ENCODE measurements at regions not wholly inside any gene's neighbourhood (a gene's known extent, or its start where the extent isn't known, plus 50 kb on each side); places are given as distances from the start of the nearest gene placed in this dataset.
"Not testable (repeated sequence)": the region's sequence is repeated elsewhere in the genome, so short reads cannot be mapped to it uniquely, and the experiment has no call there.

GRCh38 chrX:8105531-8105930, 65.5 kb downstream of the VCX2 start:
- no peak for DNase-seq (ENCODE audit: low read depth in 2 of 2)

DNA sequence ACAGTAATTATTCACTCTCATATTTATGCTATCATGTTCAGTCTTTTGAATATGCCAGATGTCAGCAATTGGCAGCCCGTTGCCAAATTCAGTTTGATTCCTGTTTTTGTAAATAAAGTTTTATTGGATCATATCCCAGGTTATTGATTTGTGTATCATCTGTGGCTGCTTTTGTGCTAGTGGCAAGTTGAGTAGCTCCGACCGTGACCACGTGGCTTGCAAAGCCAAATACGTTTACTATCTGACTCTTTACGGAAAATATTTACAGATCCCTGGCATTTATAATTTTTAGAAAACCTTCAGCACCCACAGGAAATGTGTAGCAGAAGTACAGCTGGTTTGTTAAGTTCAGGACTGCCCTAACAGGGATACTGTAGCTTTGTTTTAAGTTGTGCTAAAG, 67.4 kb downstream of the VCX2 start:
- DNase-seq (ENCODE audit: low read depth in 2 of 2), result no peak

- DNase-seq (ENCODE audit: low read depth in 2 of 2), result no peak
Observed at GRCh38 chrX:8091510-8091909, 79.6 kb downstream of the VCX2 start.

- no peak for DNase-seq (ENCODE audit: low read depth in 2 of 2)
Observed at GRCh38 chrX:8090906-8091305, 80.2 kb downstream of the VCX2 start.

GRCh38 chrX:8090482-8090881, 80.6 kb downstream of the VCX2 start:
- no peak for DNase-seq (ENCODE audit: low read depth in 2 of 2)

DNA sequence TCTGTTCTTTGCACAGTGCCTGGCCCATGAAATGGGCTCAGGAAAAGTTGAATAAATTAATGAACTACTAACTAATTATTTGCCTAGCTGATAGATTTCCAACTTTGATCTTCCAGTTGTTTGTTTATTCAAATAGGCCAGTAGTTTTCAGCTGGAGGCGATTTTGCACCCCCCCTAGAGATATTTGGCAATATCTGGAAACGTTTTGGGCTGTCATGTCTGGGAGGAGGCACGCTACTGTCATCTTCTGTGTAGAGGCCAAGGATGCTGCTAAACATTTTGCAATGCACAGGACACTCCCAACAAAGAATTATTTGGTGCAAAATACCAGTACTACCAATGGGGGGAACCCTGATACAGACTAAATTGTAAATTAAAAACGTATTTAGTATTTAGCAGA, 81.9 kb downstream of the VCX2 start:
- DNase-seq (ENCODE audit: low read depth in 2 of 2), result no peak

- DNase-seq (ENCODE audit: low read depth in 2 of 2), result no peak
Observed at GRCh38 chrX:8084006-8084405, 87.1 kb downstream of the VCX2 start.

DNA sequence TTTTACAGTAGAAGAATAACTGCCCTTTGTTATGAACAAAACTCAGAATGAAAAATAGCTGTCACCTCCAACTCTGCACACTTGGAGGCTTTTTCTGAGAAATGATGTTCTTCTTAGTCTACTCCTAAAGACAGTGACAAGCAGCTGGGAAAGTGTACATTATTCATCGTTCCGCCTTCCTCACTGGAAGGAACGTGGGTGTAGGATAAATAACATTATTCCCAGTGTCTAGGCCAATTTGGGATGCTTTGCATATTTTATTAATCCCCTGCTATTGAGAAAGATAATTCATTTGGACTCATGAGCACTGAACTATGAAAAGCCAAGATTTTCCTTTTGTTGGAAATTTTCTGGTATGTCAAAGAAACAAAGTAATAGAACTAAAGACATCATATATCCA, 87.8 kb downstream of the VCX2 start:
- no peak for DNase-seq (ENCODE audit: low read depth in 2 of 2)

- DNase-seq (ENCODE audit: low read depth in 2 of 2), result no peak
Observed at GRCh38 chrX:8075636-8076035, 95.4 kb downstream of the VCX2 start.

DNA sequence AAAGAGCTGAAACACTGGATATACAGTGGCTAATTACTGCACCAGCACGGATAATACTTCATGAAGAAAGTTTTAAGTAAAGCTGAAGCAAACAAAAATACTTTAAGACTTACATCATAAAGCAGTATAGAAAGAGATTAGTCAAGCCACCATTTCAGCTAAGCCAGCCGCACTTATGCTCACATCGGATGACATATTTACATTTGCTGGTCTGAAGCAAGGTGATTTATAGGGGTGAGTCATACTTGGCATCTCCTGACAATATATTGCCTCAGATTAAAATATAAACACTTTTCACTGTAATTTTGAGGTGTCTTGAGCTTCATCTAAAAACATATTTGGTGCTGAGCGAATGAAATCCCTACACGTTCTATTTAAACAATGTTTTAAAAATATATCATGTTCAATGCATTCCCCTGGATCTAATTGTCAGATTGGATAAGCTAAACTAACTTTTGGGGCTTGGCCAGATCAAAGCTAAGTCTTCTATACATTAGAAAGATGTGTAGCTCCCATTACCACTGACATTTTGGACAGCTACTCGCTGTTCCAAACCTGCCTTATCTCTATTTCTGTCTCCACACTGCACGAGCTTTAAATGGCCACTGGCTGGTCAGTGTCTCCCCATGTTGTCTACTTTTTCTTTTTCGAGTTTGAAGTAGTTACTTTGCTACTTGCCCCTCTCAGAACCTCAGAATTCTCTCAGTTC, 103.2 kb downstream of the VCX2 start:
- DNase-seq (ENCODE audit: low read depth in 2 of 2), result no peak

- DNase-seq (ENCODE audit: low read depth in 2 of 2), result no peak
Observed at GRCh38 chrX:8052909-8053308, 118.2 kb downstream of the VCX2 start.

DNA sequence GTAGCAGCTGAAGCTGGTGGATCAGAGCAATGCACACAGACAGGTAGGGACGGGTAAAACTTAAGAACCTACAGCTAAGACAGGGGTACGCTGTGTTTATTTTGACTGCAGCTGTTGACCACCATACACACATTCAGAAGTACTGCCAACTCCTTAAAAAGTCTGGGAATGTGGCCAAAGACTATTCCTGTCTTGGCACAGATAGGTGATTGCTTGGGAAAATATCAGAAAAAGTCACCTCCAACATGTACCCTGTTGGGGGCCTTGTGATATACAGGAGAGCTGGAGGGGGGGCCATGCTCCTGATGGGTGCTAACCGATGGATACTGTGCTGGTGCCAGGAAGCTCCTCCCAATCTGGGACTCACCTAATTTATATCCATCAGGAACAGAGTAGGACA, 121.2 kb downstream of the VCX2 start:
- DNase-seq (ENCODE audit: low read depth in 2 of 2), result no peak

DNA sequence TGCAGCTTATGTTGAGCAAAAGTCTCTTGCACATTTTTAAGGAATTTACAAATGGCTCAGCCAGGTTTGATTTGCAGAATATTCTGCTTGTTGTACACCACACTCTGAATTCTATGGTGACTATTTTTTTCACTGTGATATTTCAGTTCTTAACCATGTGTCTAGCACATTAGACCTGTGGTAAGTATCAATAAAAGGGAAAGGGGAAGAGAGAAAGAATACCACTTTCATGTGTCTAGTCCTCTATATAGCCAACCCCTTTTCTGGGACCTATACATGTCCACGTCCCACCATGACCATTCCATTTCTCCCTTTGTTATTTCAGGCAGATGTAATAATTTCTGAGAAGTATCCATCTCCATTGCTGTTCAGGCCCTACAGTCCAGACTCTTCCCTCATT, 121.3 kb upstream of the PNPLA4 start:
- no peak for DNase-seq (ENCODE audit: low read depth in 2 of 2)

DNA sequence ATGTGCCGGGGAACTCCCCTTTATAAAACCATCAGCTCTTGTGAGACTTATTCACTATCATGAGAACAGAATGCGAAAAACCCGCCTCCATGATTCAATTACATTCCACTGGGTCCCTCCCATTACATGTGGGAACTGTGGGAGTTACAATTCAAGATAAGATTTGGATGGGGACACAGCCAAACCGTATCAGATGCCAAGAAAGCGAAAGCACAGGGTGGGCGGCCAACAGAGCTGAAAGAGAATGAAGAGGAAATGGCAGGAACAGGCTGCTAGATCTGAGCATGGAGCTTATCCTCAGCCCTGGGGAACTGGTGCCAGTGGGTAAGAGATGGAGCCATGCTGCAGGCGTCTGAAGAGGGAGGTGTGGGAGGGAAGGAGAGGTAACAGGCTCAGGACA, 117.7 kb upstream of the PNPLA4 start:
- no peak for DNase-seq (ENCODE audit: low read depth in 2 of 2)

GRCh38 chrX:8043546-8043945, 116.3 kb upstream of the PNPLA4 start:
- DNase-seq (ENCODE audit: low read depth in 2 of 2), result no peak

- no peak for DNase-seq (ENCODE audit: low read depth in 2 of 2)
Observed at GRCh38 chrX:8043121-8043520, 115.9 kb upstream of the PNPLA4 start.

DNA sequence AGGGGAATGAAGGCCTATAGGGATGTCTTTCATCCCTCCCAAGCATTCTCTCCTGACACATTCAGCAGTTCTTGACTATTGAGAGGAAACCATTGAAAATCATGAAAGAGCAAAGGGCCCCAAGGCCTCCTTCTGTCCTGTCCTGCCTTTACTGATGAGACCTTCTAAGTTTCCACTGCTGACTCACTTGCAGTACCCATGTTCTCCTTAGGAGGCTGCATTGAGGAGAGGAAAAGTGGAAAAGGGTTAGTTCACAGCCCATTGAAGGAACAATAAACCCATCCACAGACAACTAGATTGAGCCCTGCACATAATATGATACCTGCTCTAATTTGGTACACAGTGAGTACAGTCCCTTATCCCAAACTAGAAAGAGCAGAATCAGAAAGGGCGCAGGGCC, 115.1 kb upstream of the PNPLA4 start:
- DNase-seq (ENCODE audit: low read depth in 2 of 2), result no peak

GRCh38 chrX:8039711-8040110, 112.5 kb upstream of the PNPLA4 start:
- not testable (repeated sequence) for DNase-seq (ENCODE audit: low read depth in 2 of 2)

- DNase-seq (ENCODE audit: low read depth in 2 of 2), result no peak
Observed at GRCh38 chrX:8037593-8038348, 110.6 kb upstream of the PNPLA4 start.

DNA sequence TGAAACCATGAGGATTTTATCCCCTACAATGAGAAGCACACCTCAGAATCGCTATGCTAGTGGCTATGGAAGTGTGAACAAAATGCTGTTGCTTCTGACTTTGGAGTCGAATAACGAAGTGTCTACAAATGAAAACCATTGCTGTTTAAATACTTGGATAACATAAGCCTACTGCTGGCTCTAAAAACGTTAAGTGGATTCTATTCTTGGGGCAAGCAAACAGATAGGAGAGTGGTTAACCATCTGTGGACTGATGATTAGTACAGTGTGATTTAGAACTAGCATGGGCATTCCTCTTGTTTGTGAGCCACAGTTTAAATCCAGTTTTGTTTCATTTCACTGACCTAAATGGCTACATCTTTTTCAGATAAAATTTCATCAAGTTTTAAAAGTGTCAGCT, 109.7 kb upstream of the PNPLA4 start:
- no peak for DNase-seq (ENCODE audit: low read depth in 2 of 2)

DNA sequence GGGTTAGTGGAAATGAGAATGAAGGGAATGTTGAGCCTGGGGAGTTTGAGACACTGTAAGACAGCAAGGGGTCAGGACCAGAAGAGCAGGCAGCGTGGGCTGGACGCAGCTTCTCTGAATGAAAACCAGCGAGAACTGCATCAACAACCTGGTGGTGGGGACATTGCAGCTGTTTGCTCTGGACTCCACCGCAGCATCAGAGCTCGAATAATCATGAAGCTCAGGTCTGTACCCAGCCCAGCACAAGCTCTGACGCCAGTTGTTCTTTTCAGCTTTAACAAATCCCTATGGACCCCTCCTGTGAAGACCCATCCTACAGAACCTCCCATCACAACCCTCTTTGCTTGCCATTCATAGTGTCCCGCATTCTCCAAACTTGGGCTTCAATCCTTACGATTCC, 106.8 kb upstream of the PNPLA4 start:
- no peak for DNase-seq (ENCODE audit: low read depth in 2 of 2)

DNA sequence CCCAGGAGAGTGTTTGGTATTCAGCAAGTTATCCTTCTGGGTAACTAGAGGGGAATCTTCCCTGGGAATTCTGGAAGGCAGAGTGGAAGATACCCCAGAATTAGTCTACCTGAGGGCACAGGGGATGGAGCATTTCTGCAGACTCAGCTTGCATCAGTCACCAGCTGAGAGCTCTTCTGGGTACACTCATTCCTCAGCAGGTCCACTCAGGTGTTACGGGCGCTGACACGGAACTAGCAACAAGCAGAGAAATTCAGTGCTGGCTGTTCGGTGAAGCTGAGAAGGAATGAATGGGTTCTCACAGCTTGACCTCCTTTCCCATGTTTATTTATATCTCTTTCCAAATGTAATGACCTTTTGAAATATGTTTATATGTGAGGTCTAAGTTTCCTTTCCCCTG, 106.0 kb upstream of the PNPLA4 start:
- DNase-seq (ENCODE audit: low read depth in 2 of 2), result no peak

DNA sequence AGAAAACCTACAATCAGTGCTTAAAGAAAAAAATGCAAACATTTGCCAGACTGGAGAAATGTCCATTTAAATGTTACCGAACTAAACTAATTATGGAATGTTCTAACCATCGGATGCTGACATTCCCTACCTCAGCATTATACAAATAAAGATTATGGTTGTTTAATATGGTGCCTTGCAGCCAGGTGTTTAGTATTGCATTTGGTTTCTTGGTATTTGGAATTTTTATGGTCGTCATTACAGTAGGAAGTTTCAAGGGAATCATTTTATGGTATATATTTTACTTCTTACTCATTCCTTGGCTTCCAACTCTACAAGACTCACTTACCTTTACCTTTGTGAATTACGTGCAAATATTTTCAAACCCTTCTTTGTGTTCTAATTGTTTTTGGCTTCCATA, 103.1 kb upstream of the PNPLA4 start:
- DNase-seq (ENCODE audit: low read depth in 2 of 2), result no peak
